ENCODE measurements at regions not wholly inside any gene's neighbourhood (a gene's known extent, or its start where the extent isn't known, plus 50 kb on each side); places are given as distances from the start of the nearest gene placed in this dataset.

DNA sequence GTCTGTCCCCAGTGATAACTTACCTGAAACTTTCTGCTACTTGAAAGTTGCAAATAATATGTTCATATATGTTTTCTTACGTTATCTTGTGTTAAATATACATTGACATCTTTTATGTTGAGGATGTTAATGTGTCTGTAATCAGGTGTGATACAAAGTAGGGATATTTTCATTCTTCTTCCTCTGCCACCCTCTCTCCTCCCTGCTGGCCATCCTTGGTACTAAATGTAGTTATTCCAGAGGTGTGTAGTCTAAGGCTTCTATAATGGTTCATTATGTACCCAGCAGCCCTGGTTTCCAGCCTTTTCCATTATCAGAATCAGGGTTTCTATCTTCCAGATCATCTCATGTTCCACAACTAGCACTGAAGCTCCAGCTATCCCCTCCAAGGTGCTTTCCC is 606.7 kb upstream of the KLHL1 start (continued):
- TF ChIP-seq, protein P1, sequence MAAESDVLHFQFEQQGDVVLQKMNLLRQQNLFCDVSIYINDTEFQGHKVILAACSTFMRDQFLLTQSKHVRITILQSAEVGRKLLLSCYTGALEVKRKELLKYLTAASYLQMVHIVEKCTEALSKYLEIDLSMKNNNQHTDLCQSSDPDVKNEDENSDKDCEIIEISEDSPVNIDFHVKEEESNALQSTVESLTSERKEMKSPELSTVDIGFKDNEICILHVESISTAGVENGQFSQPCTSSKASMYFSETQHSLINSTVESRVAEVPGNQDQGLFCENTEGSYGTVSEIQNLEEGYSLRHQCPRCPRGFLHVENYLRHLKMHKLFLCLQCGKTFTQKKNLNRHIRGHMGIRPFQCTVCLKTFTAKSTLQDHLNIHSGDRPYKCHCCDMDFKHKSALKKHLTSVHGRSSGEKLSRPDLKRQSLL (tag by site-specific recombination; IDR thresholded peaks at IDR 0.05) = no peak
- no peak for TF ChIP-seq ZNF10 (tag by site-specific recombination; IDR thresholded peaks at IDR 0.05)

DNA sequence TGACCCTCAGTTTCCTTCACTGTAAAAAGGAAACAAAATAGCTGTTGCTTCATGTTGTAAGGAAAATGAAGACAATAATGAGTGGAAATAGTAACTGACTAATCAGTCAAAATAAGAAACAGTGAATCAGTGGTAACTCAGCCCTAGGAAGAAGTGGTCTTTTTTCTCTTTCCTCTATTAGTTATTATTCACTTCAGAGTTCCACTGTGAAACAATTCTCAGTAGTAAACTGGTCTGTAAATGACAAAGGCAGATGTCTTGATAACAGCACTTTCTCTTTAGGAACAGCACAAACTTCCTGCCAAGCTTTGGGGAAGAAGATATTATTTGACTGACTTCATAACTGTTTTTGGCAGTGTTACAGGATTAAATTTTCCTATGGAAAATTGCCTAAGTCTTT is 600.5 kb upstream of the KLHL1 start:
- TF ChIP-seq REPIN1 (tag by site-specific recombination; IDR thresholded peaks at IDR 0.05; ENCODE audit: low read depth) = no peak
- TF ChIP-seq, protein P2, sequence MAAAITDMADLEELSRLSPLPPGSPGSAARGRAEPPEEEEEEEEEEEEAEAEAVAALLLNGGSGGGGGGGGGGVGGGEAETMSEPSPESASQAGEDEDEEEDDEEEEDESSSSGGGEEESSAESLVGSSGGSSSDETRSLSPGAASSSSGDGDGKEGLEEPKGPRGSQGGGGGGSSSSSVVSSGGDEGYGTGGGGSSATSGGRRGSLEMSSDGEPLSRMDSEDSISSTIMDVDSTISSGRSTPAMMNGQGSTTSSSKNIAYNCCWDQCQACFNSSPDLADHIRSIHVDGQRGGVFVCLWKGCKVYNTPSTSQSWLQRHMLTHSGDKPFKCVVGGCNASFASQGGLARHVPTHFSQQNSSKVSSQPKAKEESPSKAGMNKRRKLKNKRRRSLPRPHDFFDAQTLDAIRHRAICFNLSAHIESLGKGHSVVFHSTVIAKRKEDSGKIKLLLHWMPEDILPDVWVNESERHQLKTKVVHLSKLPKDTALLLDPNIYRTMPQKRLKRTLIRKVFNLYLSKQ (tag by site-specific recombination; IDR thresholded peaks at IDR 0.05; ENCODE audit: borderline replicate concordance) = no peak
- no peak for TF ChIP-seq ZNF174 (tag by site-specific recombination; IDR thresholded peaks at IDR 0.05)
- TF ChIP-seq ZNF76 (tag by site-specific recombination; IDR thresholded peaks at IDR 0.05; ENCODE audit: borderline replicate concordance, low read depth) = no peak
- TF ChIP-seq ZNF792 (tag by site-specific recombination; IDR thresholded peaks at IDR 0.05) = no peak
- TF ChIP-seq, protein P3, sequence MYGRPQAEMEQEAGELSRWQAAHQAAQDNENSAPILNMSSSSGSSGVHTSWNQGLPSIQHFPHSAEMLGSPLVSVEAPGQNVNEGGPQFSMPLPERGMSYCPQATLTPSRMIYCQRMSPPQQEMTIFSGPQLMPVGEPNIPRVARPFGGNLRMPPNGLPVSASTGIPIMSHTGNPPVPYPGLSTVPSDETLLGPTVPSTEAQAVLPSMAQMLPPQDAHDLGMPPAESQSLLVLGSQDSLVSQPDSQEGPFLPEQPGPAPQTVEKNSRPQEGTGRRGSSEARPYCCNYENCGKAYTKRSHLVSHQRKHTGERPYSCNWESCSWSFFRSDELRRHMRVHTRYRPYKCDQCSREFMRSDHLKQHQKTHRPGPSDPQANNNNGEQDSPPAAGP (tag by site-specific recombination; IDR thresholded peaks at IDR 0.05) = no peak
- TF ChIP-seq ZNF664 (tag by site-specific recombination; IDR thresholded peaks at IDR 0.05) = no peak
- TF ChIP-seq, protein P4, sequence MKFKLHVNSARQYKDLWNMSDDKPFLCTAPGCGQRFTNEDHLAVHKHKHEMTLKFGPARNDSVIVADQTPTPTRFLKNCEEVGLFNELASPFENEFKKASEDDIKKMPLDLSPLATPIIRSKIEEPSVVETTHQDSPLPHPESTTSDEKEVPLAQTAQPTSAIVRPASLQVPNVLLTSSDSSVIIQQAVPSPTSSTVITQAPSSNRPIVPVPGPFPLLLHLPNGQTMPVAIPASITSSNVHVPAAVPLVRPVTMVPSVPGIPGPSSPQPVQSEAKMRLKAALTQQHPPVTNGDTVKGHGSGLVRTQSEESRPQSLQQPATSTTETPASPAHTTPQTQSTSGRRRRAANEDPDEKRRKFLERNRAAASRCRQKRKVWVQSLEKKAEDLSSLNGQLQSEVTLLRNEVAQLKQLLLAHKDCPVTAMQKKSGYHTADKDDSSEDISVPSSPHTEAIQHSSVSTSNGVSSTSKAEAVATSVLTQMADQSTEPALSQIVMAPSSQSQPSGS (tag by site-specific recombination; IDR thresholded peaks at IDR 0.05; ENCODE audit: low read depth) = no peak
- TF ChIP-seq ZNF169 (tag by site-specific recombination; IDR thresholded peaks at IDR 0.05) = no peak
- TF ChIP-seq, protein P5, sequence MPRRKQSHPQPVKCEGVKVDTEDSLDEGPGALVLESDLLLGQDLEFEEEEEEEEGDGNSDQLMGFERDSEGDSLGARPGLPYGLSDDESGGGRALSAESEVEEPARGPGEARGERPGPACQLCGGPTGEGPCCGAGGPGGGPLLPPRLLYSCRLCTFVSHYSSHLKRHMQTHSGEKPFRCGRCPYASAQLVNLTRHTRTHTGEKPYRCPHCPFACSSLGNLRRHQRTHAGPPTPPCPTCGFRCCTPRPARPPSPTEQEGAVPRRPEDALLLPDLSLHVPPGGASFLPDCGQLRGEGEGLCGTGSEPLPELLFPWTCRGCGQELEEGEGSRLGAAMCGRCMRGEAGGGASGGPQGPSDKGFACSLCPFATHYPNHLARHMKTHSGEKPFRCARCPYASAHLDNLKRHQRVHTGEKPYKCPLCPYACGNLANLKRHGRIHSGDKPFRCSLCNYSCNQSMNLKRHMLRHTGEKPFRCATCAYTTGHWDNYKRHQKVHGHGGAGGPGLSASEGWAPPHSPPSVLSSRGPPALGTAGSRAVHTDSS (tag by site-specific recombination; IDR thresholded peaks at IDR 0.05) = no peak
- TF ChIP-seq ZNF837 (tag by site-specific recombination; IDR thresholded peaks at IDR 0.05) = no peak
- TF ChIP-seq ZBTB1 (tag by site-specific recombination; IDR thresholded peaks at IDR 0.05) = no peak
- ChIA-PET CTCF (no interaction called here), POLR2A (no interaction called here)
- no peak overlapping the region for H3K4me3 ChIP-seq (ENCODE audit: low read depth, low read length)
- no peaks in the 10 kb centered on the region for H3K4me1 ChIP-seq (ENCODE audit: control insufficient read depth, insufficient read depth, low read length)
- H3K9me3 ChIP-seq (ENCODE audit: control insufficient read depth, insufficient read depth, low read depth, low read length) = no peaks in the 10 kb centered on the region
- no peaks in the 10 kb centered on the region for H3K36me3 ChIP-seq (ENCODE audit: control insufficient read depth in 2 of 2, insufficient read depth in 1 of 2, low read length in 2 of 2)
- no peak overlapping the region for H3K27ac ChIP-seq (ENCODE audit: extremely low read depth, low read depth, low read length)

DNA sequence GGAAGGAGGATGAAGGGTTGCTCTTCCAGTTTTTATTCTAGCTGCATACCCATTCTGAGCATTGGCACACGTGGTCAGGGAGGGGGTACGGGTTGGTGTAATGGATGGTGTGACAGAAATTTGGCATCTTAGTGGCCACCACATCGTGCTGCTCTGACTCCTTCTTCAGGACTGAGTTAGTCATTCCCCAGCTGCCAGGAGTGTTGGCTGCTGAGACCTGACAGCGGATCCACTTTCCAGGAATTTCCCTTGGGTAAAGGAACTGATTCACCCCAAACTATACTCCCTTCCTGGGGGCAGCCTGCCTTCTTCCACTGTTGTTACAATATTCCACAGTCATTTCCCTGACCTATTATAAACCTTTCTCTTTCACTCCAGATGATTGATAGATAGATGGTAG is 595.5 kb upstream of the KLHL1 start:
- no peak overlapping the region for H3K4me3 ChIP-seq (ENCODE audit: low read depth, low read length)
- CTCF ChIA-PET = no interaction called here
- H3K4me1 ChIP-seq (ENCODE audit: control insufficient read depth, insufficient read depth, low read length) = no peaks in the 10 kb centered on the region
- no peaks in the 10 kb centered on the region for H3K36me3 ChIP-seq (ENCODE audit: control insufficient read depth in 2 of 2, insufficient read depth in 1 of 2, low read length in 2 of 2)
- H3K9me3 ChIP-seq (ENCODE audit: control insufficient read depth, insufficient read depth, low read depth, low read length) = no peaks in the 10 kb centered on the region
- no peak overlapping the region for H3K27ac ChIP-seq (ENCODE audit: extremely low read depth, low read depth, low read length)
- POLR2A ChIA-PET = no interaction called here
- TF ChIP-seq, protein P6, sequence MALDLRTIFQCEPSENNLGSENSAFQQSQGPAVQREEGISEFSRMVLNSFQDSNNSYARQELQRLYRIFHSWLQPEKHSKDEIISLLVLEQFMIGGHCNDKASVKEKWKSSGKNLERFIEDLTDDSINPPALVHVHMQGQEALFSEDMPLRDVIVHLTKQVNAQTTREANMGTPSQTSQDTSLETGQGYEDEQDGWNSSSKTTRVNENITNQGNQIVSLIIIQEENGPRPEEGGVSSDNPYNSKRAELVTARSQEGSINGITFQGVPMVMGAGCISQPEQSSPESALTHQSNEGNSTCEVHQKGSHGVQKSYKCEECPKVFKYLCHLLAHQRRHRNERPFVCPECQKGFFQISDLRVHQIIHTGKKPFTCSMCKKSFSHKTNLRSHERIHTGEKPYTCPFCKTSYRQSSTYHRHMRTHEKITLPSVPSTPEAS (tag by site-specific recombination; IDR thresholded peaks at IDR 0.05) = no peak
- TF ChIP-seq ZNF175 (tag by site-specific recombination; IDR thresholded peaks at IDR 0.05) (no peak), ZNF132 (tag by site-specific recombination; IDR thresholded peaks at IDR 0.05; ENCODE audit: borderline replicate concordance) (no peak), ZNF664 (tag by site-specific recombination; IDR thresholded peaks at IDR 0.05) (no peak), ZNF660 (tag by site-specific recombination; IDR thresholded peaks at IDR 0.05) (no peak)
- TF ChIP-seq, protein P2 (tag by site-specific recombination; IDR thresholded peaks at IDR 0.05; ENCODE audit: borderline replicate concordance) = no peak
- TF ChIP-seq, protein P7, sequence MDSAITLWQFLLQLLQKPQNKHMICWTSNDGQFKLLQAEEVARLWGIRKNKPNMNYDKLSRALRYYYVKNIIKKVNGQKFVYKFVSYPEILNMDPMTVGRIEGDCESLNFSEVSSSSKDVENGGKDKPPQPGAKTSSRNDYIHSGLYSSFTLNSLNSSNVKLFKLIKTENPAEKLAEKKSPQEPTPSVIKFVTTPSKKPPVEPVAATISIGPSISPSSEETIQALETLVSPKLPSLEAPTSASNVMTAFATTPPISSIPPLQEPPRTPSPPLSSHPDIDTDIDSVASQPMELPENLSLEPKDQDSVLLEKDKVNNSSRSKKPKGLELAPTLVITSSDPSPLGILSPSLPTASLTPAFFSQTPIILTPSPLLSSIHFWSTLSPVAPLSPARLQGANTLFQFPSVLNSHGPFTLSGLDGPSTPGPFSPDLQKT (IDR thresholded peaks at IDR 0.05; ENCODE audit: borderline replicate concordance, low read depth, low read length) = no peak
- TF ChIP-seq, protein P5 (tag by site-specific recombination; IDR thresholded peaks at IDR 0.05) = no peak

All from HEK293 (cell line).